SKM-1 treated with dmso at 0.1 percent for 144 hours (cell line): ENCODE measurements at regions not wholly inside any gene's neighbourhood (a gene's known extent, or its start where the extent isn't known, plus 50 kb on each side); places are given as distances from the start of the nearest gene placed in this dataset.

Source experiments
- DNase-seq: peaks from one replicate; lab custom pipeline; 2025; ENCODE audit not compliant: unreplicated experiment; lab: John Stamatoyannopoulos, UW

- no peak for DNase-seq
Observed at GRCh38 chr6:1065986-1066385, 245.9 kb upstream of the FOXQ1 start.

GRCh38 chr6:1063671-1064355 is 248.1 kb upstream of the FOXQ1 start:
- no peak for DNase-seq

- no peak for DNase-seq
Observed at GRCh38 chr6:1062786-1063545, 248.9 kb upstream of the FOXQ1 start.

- no peak for DNase-seq
Observed at GRCh38 chr6:1059596-1059995, 252.3 kb upstream of the FOXQ1 start.

GRCh38 chr6:1057490-1058135 is 254.3 kb upstream of the FOXQ1 start:
- DNase-seq = no peak

GRCh38 chr6:1055015-1055921 is 256.6 kb upstream of the FOXQ1 start:
- no peak for DNase-seq

GRCh38 chr6:1054653-1055014 is 257.3 kb upstream of the FOXQ1 start:
- DNase-seq = no peak

GRCh38 chr6:1053586-1053985 is 258.3 kb upstream of the FOXQ1 start:
- DNase-seq = no peak

GRCh38 chr6:1052262-1052661 is 259.6 kb upstream of the FOXQ1 start:
- no peak for DNase-seq

- DNase-seq = no peak
Observed at GRCh38 chr6:1049900-1050299, 262.0 kb upstream of the FOXQ1 start.

- DNase-seq = no peak
Observed at GRCh38 chr6:1049170-1049569, 262.7 kb upstream of the FOXQ1 start.

- DNase-seq = no peak
Observed at GRCh38 chr6:1047981-1048541, 263.8 kb upstream of the FOXQ1 start.

- no peak for DNase-seq
Observed at GRCh38 chr6:1045239-1045638, 266.7 kb upstream of the FOXQ1 start.

- DNase-seq = no peak
Observed at GRCh38 chr6:1044040-1044836, 267.7 kb upstream of the FOXQ1 start.

GRCh38 chr6:1043458-1043836 is 268.5 kb upstream of the FOXQ1 start:
- DNase-seq = no peak

GRCh38 chr6:1042583-1043457 is 269.1 kb upstream of the FOXQ1 start:
- DNase-seq = no peak

GRCh38 chr6:1040393-1040792 is 271.5 kb upstream of the FOXQ1 start:
- no peak for DNase-seq

GRCh38 chr6:1039746-1040145 is 272.2 kb upstream of the FOXQ1 start:
- no peak for DNase-seq

- DNase-seq = no peak
Observed at GRCh38 chr6:1039191-1039590, 272.7 kb upstream of the FOXQ1 start.
